ENCODE measurements at regions not wholly inside any gene's neighbourhood (a gene's known extent, or its start where the extent isn't known, plus 50 kb on each side); places are given as distances from the start of the nearest gene placed in this dataset.

- H3K4me3 ChIP-seq (ENCODE audit: low read length), result no peak overlapping the region
- no peak for TF ChIP-seq CTCF (conservative IDR thresholded peaks at IDR 0.05; ENCODE audit: low read depth, low read length)
- no peak for DNase-seq (ENCODE audit: low read depth)
Observed at GRCh38 chr2:128424406-128425171, 105.9 kb upstream of the HS6ST1 start.

DNA sequence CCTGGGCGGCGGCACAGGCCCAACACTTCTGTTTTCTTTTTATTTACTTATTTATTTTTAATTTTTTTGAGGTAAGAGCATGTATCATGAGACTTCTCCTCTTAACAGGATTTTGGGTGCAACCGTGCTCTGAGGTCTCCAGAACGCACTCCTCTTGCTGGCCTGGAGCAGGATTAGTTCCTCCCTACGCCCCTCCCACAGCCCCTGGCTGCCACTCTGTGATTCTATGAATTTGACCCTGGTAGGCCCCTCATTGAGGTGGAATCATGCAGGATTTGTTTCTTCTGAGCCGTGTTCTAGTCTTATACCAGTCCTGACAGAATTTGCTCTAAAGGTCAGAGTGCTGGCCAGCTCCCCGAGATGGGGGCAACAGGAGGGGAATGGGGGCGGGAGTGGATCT lies 106.5 kb upstream of the HS6ST1 start:
- no peak overlapping the region for H3K4me3 ChIP-seq (ENCODE audit: low read length)
- DNase-seq (ENCODE audit: low read depth), result no peak
- TF ChIP-seq CTCF (conservative IDR thresholded peaks at IDR 0.05; ENCODE audit: low read depth, low read length), result no peak

DNA sequence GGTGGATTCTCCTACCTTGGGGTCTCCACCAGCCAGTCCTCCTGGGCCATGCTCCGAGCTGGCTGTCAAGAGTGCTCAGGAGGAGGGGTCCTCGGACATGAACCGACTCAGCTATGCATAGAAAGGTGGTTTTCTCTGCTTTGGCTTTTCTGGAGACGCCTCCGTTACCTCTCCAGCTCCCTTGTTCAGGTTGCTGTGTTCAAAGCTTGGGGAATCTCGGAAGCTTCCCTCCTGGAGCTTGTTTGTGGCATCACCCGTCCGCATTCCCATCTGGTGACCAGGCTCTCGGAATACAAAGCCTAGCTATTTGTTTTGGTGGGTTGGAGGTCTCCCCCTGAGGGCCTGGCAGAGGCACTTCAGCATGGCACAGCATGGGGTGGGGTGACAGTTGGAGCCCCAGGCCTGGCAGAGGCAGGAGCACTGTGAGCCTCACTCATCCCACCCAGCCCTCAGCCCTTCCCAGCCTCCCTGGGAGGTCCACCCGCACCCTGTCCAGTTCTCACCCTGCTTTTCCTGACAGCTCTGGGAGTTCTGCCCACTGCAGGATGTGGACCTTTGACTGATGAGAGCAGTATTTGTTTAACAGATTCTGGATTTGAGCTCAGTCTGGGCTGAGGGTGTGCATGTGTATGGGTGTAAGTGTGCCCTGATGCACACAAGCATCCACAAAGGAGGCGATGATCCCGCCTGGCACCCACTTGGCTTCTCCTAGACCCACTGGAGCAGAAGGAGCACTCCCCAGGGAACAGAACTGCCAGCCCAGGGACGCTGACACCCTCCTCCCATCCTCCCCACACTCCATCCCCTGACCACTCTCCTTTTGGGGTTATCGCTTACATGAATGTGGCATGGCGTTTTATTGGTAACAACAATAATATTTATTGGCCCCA lies 107.3 kb upstream of the HS6ST1 start:
- DNase-seq (ENCODE audit: low read depth), result no peak
- no peak overlapping the region for H3K4me3 ChIP-seq (ENCODE audit: low read length)
- TF ChIP-seq CTCF (conservative IDR thresholded peaks at IDR 0.05; ENCODE audit: low read depth, low read length), result no peak

DNA sequence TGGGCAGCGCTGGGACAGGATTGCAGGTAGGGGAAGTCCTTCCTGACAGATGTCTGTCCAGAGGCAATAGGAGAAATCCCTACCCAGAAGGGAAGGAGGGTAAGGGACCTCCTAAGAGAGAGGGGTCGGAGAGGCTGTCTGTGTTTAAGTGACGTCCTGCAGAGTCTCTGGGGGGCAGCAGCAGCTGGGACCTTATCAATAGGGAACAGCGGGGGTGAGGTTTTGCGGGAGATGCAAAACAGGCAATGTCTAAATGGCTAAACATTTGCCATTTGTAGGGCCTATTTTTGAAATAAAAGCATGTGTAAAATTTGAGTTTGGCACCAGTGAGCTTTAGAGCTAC lies 108.7 kb upstream of the HS6ST1 start:
- no peak overlapping the region for H3K4me3 ChIP-seq (ENCODE audit: low read length)
- TF ChIP-seq CTCF (conservative IDR thresholded peaks at IDR 0.05; ENCODE audit: low read depth, low read length), result no peak
- DNase-seq (ENCODE audit: low read depth), result no peak

DNA sequence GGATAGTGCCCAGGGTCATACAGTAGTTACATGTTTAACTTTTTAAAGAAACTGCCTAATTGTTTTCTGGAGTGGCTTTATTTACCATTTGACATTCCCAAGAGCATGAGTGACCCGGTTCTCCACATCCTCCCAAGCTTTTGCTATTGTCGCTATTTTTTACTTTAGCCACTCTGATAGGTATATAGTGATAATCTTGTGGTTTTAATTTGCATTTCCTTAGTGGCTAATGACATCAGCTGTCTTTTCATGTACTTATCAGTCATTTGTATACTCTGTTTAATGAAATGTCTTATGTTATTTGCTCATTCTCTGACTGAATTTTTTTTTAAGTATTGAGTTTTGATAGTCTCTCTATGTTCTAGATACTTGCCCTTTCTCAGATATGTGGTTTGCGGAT lies 109.7 kb upstream of the HS6ST1 start:
- H3K4me3 ChIP-seq (ENCODE audit: low read length), result no peak overlapping the region
- DNase-seq (ENCODE audit: low read depth), result no peak
- TF ChIP-seq CTCF (conservative IDR thresholded peaks at IDR 0.05; ENCODE audit: low read depth, low read length), result no peak

- no peak overlapping the region for H3K4me3 ChIP-seq (ENCODE audit: low read length)
- DNase-seq (ENCODE audit: low read depth), result no peak
- TF ChIP-seq CTCF (conservative IDR thresholded peaks at IDR 0.05; ENCODE audit: low read depth, low read length), result no peak
Observed at GRCh38 chr2:128432423-128432822, 113.8 kb upstream of the HS6ST1 start.

All from retinal pigment epithelial cell (primary cell).